SKM-1 treated with dmso at 0.1 percent for 144 hours (cell line): ENCODE measurements at regions not wholly inside any gene's neighbourhood (a gene's known extent, or its start where the extent isn't known, plus 50 kb on each side); places are given as distances from the start of the nearest gene placed in this dataset.

Experiments used
- DNase-seq: peaks from one replicate; lab custom pipeline; 2025; ENCODE audit not compliant: unreplicated experiment; lab: John Stamatoyannopoulos, UW

DNA sequence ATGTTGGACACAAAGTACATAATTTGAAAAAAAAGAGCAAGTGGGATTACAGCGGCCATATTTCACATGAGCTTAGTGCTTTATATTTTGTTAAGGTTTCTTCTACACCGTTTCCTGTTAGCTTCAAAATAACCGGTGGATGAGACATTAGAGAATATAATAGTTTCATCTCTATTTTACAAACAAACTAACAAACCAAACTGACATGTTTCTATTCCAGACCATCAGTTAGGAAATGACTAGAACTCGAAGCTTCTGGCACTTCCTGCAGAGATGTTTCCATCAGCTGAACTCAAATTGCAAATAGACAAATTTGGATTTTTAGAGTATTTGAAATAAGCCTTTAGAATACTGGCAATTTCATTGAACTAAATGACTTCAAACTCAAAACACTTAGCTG, 86.5 kb downstream of the MTRR start:
- DNase-seq: no peak

DNA sequence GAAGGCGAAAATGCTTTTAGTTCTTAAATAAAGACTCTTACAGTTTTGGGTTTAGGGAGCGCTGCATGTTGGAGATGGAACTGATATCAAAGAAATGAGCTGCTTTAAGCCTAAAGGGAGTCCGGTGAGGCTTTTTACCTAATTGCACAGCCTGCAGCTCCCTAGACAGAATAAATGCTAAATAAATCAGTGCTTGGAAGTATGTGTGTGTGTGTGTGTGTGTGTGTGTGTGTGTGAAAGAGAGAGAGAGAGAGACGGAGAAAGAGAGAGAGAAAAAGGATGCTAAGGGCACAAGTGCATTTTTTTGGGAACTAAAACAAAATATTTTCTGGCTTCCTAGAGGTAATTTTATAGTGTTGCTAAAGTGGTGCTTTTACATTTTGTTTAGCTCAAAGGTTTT, 88.4 kb downstream of the MTRR start:
- no peak for DNase-seq

DNA sequence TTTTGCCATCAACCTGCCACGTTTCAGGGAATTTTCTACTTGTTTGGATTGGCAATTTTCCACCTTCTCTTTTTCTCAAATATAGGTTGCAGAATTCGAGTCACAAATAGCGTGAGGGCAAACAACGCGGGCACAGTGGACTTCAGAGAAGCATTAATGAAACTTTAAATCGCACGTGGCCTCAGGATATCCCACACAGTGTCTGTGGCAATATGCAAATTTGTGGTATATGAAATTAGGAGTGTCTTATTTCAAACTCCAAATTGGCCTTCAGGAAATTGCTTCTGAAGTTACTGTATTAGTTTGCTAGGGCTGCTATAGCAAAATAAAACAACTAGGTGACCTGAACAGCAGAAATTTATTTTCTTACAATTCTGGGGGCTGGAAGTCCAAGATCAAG, 91.2 kb downstream of the MTRR start:
- DNase-seq: no peak

DNA sequence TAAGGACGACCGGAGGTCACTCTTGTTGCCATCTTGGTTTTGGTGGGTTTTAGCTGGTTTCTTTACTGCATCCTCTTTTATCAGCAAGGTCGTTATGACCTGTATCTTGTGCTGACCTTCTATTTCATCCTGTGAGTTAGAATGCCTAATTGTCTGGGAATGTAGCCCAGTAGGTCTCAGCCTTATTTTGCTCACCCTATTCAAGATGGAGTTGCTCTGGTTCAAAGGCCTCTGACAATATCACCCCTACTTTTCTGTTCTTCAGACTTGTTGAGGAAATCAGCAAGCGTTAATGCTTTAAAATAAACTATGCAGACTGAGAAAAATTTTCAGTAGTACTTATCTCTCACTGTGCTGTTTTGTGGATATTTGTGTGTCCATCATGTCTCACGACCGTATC, 92.6 kb downstream of the MTRR start:
- DNase-seq: no peak

DNA sequence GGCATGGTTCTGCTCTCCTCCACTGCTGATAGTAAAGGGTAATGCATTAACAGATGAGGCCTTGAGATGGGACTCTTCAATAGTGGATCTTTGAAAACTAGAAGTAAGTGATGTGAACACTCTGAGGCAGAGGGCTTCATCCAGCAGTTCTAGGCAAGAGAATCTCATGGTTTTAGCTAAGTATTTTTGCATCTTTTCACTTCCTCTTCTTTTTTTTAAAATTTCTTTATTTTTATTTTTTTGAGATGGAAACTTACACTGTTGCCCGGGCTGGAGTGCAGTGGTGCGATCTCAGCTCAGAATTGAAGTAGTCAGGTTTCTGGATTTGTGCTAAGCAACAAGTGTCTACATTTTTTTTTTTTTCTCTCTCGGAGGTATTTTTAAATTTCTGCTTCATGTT, 101.9 kb downstream of the MTRR start:
- DNase-seq: no peak

DNA sequence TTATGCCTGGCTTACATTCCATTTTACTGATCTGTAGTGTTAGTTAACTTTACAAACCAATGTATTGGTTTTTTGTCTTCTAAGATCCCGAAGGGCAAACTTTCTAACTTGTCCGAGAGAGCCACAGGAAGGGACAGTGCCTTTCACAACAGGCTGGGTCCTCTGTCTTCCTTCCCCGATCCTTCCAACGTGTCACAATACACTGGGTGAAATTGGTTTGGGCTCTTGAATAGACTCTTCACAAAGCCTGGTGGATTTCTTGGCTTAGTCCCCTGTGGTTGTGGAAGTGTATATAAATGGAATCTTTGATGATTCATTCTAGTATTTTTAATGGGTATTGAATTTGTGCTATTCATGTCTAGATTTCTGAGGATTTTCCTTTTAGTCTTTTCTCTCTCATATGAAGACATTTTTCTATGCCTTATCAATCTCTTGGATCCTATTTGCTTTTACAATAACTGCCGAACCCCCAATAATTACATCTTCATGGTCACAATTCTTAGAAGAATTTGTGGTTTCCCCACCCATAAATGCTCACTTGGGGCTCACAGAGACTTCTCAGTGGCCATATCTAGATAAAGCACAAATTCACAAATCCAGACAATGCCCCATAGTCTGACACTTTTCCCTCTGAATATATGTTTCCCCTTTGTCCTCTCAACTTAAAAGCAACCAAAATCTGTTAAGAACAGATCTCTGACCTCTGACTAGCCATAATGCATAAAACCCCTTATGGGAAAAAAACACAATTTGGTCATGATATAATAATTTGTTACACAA, 107.7 kb downstream of the MTRR start:
- DNase-seq: no peak

DNA sequence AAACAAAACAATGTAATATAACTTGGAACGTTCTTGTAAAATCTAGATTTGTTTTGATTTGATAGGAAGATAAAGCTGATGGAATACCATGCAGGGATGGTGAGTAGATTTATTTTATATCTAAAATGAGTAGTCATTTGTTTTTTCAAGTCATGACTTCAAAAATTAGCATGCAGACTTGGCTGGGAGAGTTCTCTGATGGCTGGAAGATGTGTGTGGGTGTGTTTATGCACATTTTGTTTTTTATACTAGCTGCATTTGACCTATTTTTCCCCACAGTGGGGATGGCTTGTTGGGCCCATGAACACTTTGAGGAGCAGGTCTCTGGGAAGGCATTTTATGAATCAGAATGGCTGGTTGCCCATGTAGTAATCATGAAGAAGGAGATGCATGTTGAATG, 109.2 kb downstream of the MTRR start:
- no peak for DNase-seq

DNA sequence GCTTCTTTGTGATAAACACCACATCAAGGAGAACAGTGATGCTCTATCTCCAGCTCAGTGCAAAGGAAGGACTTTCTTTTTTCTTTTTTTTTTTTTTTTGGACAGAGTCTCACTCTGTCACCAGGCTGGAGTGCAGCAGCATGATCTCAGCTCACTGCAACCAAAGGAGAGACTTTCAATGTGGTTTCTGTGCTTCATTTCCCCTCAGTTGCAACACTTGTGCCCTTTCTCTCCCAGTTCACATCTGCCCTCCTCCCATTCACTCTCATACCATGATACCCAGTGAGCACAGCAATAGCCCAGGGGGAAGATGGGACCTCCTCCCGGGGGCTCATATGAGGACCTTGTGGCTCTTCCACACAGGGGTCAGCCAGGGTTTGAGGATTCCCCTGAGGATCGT, 110.0 kb downstream of the MTRR start:
- peak; percentile 6 for DNase-seq

DNA sequence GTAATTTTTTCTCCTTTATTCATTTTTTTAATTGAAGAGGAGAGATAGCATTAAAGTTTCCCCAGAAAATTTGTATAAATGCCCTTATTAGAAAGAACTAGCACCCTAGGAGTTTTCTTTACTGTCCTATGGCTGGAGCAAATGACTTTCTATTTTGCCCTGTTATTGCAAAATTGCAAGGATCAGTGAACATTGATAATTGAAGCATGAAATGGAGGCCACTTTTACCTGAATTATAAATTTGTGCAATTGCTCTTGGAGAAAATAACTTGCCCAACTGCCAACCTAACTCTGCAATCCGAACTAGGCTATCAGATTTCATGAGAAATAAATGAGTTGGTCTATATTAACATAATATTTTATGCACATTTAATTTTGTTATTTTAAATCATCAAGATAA, 111.9 kb downstream of the MTRR start:
- no peak for DNase-seq

DNA sequence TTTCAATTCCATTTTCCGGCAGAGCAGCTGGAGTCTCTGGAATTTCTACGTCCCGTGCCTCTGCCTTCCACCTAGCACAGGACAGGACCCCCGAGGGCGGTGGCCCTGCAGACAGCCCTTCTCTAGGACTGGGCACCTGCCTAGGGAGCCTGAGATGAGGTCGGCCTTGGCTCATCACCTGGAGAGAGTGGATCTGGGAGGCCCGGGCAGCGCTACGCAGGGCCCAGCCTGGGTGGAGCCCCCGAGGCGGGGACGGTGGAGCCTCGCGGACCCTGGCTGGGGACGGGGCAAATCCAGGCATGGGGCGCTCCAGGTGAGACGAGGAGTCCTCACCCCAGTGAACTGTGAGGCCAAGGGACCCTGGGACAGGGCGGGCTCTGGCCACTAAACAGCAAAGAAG, 114.5 kb downstream of the MTRR start:
- DNase-seq: no peak

DNA sequence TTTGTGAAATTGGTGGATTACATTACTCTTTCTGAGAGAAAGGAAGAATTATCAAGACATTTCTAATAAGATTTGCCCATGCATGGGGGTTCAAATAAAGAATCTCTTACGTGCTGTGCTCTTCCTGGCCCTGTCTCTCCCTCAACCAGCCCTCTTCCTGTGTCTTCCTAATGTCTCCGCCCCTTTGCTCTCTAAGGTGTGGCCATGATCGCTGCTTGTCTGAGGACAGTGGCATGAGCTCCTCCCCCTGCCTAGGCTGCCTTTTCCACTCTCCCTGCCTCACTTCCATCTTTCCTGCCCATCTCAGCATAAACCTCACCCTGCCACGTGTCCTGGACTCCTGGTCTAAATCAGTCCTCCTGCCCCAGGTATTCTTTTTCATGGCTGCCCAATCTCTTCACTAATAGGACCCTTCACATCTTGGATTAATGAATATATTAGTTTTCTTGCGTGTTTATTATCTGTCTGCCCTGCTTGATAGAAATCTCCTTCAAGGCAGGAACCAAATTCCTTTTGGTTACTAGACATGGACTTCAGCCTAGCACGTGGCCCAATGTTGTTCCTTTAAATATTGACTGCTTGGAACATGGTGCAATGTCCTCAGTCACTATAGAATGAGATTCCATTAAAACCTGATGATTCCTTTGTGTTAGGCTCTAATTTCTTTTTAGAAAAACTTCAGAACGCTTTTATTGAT, 122.3 kb downstream of the MTRR start:
- DNase-seq: no peak

DNA sequence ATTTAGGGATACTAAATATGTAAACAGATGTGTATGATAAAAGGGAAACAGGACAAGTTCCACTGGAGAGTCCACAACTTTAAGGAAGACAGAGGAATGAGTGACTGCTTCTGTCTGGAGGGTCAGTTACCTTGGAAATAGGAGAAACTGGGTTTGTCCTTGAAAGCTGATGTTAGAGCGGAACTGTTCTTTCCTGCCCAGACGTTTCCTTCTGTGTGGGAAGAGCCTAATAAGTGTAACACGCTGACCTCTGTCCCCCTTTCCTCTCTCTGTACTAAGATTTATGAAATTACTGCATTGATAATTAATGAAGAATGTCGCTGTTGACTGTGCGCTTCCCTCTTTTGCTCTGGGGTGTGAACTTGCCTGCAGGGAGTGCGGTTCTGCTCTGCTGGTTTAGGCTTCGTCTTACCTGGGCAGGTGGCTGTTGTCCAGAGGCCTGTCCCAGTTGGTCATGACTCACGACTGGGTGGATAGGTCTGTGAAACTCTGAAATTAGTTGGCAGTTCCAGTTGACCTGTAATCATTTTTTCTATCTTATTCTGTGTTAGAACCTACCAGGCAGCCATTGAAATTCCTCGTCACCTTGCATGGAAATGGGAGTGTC, 126.8 kb downstream of the MTRR start:
- no peak for DNase-seq

DNA sequence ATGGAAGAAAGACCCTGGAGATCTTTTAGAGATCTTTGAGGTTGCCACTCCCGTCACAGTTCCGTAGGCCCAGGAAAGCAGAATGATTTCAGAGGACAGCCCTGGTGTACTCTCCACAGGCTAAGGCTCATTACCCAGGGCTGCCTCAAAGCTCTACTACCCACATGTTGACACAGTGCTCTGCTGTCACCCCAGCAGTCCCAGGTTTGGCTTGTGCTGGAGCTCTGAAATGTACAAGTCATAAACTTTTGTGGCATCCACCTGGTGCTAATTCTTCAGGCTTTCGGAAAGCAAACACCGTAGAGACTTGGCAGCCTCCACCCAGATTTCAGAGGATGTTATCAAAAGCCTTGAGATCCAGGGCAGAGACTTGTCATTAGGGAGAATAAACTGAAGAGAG, 136.5 kb downstream of the MTRR start:
- DNase-seq: no peak

DNA sequence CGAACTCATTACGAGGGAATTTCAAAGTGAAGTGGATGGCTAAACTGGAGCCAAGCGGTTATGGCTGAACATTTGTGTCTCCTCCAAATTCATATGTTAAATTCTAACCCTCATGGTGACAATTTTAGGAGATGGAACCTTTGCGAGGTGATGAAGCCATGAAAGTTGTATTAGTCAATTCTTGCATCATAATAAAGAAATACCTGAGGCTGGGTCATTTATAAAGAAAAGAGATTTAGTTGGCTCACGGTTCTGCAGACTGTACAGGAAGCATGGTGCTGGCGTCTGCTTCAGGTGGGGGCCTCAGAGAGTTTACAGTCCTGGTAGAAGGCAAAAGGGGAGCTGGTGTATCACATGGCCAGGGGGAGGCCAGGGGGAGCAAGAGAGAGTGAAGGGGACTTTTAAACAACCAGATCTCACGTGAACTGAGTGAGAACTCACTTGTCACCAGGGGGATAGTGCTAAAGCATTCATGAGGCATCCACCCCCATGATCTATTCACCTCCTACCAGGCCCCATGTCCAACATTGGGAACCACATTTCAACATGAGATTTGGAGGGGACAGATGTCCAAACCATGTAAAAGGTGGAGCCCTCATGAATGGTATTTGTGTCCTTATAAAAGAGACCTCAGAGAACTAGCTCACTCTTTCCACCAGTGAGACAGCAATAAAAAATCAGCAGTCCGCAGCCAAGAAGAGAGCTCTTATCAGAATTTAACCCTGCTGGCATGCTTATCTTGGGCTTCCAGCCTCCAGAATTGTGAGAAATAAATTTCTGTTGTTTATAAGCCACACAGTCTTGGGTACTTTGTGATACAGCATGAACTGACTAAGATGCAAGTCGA, 143.4 kb downstream of the MTRR start:
- no peak for DNase-seq

DNA sequence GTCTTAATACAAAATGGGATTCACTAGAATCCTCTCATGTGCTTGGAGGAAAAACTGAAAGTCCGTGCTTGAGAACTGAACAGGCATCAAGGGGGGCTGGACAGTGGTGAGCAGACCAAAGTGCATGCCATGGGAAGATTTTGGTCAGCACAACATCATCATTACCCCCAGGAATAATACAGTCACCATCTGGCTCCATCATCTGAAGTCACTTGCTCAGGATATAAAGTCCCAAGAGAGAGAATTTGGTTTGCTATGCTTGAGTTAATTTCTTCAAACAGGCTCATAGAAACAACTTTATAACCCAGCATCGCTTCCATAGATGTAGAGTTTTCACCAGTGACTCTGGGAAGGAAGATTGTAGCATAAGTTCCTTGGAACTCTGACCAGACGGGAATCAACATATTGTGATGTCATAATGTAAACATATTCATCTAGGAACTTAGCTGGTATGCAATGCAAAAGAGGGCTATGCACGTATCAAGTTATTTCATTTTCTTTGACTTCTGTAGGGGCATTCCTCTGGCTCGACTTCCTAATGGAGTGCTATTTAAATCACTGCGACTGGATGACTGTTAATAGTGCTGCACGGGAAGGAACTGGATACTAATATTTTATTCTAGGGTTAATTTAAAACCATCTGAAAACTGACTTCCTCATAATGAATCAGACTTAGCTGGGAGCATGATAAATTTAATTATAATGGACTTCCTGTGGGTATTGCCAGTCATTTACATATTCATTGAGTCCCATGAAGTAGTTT, 145.2 kb downstream of the MTRR start:
- no peak for DNase-seq

DNA sequence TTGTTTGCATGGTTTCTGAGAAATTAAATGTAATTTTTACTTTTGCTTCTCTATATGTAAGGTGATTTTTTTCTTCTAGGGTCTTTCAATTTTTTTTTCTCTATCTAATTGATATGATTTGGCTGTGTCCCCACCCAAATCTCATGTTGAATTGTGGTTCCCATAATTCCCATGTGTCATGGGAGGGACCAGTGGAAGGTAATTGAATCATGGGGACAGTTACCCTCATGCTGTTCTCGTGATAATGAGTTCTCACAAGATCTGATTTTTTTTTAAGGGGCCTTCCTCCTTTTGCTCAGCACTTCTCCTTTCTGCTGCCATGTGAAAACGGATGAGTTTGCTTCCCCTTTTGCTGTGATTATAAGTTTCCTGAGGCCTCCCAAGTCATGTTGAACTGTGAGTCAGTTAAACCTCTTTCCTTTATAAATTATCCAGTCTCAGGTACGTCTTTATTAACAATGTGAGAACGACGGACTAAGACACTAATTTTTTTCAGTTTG, 150.8 kb downstream of the MTRR start:
- peak; percentile 74 for DNase-seq

DNA sequence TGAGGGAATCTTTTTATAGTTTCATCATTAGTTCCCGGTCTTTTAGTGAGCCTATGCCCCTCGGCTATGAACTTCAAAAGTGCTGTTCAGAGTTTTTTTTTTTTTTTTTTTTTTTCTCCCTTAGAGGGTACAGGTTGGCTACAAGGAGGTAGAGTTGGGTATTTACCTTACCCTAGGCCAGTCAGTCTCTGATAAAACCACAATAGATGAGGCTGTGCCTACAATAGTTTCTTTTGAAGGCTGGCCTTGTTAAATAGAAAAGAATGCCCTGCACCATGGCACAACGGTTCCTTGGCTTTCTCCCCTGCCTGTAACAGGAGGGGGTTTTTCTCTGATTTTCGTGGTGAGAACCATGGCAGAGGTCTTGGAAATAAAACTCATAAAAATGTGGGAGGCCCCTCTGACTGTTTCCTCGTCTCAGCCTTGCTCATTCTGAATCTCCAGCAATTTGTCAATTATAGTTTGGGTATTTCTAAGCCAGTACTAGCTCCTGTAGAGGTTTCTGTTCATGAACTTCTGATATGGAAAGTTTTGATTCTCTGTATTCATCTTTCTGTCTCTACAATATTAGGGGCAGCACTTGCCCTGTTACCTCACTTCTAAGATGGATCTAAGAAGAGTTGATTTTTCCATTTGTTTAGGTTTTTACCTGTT, 152.0 kb downstream of the MTRR start:
- DNase-seq: no peak

DNA sequence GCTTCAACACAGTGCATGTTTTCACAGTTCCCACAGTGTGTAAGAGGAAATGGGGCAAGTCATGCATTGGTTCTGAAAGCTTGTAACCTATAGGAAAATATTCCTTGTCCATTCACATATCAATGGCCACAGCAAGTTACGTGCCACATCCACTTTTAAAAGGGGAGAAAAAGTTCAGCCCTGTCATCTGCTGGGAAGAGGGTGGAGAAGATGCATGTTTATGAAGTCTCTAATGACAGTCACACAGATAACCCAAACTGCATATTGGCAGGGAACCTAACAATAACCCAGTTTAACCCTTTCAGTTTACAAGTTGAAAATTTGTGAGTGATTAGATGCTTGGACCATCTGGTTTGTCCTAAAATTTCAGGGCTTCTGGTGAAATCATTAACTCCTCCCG, 159.3 kb downstream of the MTRR start:
- DNase-seq: no peak

DNA sequence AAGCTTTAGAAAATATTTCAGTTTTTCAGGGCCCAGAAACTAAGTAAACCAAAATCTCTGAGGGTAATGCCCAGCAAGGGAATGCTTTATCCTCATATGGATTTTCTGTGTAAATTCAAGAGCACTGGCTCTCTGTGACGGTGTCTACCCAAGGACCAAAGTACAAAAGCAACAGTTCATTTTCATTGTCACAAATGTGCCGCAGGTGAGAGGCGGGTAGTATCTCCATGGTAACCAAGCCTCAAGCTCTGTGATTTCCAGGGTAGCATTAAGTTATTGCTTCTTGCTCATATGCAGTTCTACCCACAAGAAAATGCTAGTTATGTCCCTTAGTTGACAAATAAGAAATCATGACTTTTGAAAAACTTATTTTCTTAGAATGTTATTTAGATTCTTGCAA, 164.3 kb downstream of the MTRR start:
- no peak for DNase-seq

DNA sequence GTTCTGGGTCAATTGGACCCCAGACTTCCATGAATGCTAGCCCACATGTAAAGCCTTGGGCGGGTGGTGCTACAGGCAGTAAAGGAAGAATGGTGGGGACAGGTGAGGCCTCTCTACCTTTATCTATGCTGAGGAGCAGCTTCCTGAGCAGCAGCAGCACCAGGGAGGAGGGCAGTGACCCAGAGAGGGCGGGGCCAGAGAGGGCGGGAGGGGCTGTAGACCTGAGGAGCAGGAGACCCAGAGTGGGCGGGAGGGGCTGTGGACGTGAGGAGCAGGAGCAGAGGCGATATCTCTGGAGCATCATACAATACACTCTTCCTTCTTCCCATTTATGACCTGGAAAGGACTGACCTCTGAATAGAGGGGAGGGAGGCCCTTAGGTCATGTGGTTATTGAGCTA, 165.9 kb downstream of the MTRR start:
- DNase-seq: no peak
